ENCODE measurements at regions not wholly inside any gene's neighbourhood (a gene's known extent, or its start where the extent isn't known, plus 50 kb on each side); places are given as distances from the start of the nearest gene placed in this dataset.
"Not testable (repeated sequence)": the region's sequence is repeated elsewhere in the genome, so short reads cannot be mapped to it uniquely, and the experiment has no call there.

DNA sequence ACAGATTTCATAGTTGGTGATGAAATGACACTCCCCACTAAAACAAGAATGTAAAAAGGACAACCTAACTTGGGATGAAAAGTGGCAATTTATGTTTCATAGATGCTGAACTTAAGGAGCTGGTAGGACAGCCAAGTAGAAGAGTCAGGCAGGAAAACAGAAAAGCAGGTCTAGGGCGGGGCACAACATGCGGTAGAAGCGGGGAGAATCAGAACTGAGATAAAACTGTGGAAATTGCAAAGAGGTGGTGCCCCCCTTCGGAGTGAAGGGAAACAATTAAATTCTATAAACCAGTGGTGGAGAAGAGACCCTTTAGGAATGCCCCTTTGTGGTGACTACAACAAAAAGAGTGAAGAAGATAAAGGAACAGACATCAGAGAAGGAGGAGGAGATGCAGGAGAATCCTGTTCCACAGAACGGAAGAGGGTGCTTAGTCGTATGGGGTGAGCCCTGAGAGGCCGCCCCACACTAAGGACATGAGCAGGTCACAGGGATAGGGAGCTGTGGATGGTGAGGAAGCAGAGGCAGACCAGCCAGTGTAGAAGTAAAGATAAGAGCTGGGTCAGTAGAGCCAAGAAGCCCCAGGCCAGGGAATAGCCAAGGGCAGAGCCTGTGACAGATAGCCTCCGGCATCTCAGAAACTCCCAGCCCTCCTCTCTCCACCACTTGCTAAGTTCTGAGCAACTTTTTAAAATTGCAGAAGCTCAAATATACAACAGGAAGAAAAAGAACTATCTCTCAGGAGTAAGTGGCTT, 100.3 kb upstream of the DOCK9 start:
- DNase-seq, result no peak

GRCh38 chr13:99080131-99080530, 102.3 kb upstream of the DOCK9 start:
- DNase-seq, result no peak

DNA sequence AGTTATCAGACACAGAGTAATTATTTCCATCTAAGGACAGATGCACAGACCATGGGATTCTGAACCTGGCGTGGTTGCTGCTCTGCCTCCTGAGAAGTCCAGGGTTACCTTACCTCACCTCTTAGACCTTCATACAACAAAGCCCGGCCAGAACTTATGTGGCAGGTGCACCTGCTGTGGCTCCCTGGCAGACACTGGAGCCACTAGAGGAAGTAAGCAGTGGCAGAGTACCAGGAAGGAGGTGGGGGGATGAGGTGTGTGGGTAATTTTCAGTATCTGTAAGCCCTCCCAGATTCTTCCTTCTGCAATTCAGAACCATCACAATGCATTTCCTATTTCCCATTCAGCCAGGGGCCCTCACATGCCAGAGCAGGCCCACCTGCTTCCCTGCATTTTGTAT, 106.1 kb upstream of the DOCK9 start:
- no peak for DNase-seq

DNA sequence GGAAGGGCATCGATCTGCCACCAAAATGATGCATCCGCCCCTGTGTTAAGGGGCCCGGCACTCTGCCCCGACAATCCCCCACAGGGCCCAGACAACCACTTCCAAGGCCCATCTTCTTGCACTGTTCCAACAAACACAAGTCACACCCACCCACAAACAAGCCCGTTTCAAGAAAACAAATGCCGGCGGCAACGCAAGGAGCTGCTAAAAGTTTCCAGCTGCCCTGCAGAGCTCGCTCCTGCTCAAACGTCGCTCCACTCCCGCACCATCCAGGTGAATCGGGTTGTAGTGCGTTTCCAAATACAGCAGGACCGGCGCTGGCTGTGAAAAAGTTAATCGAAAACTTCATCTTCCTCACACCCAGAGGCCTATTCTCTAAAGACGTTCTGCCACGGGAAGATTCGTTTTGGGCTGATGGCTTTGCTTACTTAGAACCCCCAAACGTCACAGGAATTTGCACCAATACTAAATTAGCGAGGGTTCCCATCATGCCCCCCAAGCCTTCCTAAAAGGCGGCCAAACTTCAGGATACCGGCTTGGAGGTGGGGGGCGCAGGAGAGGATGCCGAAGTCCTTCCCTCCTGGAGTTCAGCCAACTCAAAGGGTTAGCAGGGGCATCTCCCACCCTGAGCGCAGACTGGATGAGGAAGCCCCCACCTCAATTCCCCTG, 107.4 kb upstream of the DOCK9 start:
- DNase-seq, result peak; percentile 44

DNA sequence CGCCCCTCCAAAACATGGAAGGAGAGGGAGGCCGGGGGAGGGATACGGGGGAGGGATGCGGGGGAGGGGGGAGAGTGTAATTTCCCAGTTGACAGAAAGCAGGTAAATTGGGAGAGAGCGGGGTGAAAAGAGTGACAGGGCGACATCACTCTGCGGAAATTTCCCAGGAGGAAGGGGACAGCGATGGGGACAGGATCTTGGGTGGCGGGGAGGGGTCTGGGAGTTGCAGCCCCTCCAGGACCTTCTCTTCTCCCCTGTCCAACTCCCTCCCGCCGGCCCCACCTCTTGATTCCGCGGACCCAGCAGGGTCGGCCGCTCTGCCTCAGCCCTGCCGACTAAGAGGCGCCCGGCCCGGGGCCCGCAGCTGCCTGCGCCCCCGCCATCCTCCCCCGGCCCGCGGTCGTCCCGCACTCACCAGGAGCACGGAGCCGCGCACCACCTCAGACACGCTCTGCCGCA, 108.0 kb upstream of the DOCK9 start:
- peak; percentile 68 for DNase-seq

- peak; percentile 66 for DNase-seq
Observed at GRCh38 chr13:99086267-99087097, 108.6 kb upstream of the DOCK9 start.

DNA sequence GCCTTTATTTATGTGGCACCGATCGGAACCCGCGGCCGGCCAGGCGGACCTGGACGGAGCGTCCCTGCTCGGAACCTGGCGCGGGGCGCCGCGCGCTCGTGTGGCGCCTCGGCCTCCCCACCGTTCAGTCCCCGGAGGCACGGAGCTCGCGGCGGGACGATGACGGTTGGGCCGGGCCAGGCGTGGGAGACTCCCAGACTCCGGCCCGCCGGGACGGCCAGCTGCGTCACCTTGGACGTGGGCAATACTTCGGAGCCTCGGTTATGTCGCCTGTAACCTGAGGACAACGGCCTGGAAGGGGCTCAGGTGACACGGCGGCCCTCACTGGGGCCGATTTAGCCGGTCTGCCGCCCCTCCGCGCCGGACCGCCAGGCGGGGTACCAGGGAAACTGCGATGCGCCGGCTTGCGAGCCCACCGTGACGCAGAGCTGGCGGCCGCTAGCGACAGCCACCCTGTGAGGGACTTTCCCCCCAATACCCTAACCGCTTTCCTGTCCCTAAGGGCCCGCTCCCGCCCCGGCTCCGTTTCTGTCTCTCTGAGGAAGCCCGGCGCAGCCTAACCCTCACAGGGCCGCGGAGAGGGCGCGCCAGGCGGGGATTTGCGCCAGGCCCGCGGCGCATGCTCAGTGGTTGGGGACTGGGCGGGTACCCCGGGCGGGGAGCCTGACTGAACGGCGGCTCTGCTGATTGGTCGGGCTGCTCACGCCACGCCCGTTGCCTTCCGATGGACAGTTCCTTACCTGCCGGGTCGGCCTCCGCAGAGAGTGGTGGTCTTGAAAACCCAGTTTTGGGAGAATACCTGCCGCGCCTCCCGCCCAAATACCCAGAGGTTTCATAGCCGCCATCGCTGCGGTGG, 109.5 kb upstream of the DOCK9 start:
- DNase-seq, result peak; percentile 95

GRCh38 chr13:99087954-99088491, 110.2 kb upstream of the DOCK9 start:
- peak; percentile 51 for DNase-seq

GRCh38 chr13:99093997-99094396, 106.7 kb upstream of the UBAC2 start:
- DNase-seq, result no peak

DNA sequence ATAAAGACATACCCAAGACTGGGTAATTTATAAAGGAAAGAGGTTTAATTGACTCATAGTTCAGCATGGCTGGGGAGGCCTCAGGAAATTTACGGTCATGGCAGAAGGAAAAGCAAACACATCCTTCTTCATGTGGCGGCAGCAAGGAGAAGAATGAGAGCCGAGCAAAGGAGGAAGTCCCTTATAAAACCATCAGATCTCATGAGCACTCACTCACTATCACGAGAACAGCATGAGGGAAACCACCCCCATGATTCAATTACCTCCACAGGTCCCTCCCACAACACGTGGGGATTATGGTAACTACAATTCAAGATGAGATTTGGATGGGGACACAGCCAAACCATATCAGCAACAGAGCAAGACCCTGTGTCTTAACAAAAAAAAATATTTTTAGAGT, 98.8 kb upstream of the UBAC2 start:
- DNase-seq, result not testable (repeated sequence)

GRCh38 chr13:99103536-99103935, 97.1 kb upstream of the UBAC2 start:
- no peak for DNase-seq

- DNase-seq, result no peak
Observed at GRCh38 chr13:99104396-99104795, 96.3 kb upstream of the UBAC2 start.

DNA sequence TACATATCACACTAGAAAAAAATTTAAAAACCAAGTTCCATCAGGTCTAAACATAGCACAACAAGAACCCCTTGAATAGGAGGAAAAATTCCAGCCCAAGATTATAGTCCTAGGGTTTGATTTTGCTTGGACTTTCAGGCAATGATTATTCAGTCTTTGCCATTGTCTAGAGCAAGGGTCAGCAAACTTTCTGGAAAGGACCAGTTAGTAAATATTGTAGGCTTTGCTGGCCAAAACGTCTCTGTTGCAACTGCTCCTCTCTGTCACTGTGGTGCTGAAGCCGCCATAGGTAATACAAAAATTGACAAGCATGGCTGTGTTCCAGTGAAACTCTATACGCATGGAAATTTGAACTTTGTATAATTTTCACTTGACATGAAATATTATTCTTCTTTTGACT, 95.5 kb upstream of the UBAC2 start:
- no peak for DNase-seq

DNA sequence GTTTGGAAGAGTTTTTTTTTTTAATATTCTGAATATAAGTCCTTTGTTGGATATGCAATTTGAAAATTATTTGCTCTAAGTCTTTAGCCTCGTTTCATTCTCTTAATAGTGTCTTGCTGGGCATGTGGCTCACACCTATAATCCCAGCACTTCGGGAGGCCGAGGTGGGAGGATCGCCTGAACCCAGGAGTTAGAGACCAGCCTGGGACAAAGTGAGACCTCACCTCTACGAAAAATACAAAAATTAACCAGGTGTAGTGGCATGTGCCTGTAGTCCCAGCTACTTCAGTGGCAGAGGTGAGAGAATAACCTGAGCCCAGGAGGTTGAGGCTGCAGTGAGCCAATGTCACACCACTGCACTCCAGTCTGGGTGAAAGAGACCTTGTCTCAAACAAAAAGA, 87.3 kb upstream of the UBAC2 start:
- DNase-seq, result no peak

DNA sequence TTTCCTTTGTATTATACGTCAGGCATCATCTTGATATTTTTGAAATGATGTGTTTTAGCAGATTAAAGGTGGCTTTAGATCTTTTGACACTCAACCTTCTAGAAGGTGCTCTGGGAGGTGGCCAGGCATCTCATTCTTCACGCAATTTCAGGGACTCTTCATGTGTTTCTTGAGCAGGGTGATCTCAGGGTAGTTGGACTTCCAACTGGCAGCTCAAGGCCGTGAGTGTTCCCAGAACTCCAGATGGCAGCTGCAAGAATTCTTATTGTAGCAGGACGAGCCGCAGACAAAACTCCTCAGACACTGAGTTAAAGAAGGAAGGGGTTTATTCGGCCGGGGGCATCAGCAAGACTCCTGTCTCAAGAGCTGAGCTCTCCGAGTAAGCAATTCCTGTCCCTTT, 82.5 kb upstream of the UBAC2 start:
- DNase-seq, result no peak

DNA sequence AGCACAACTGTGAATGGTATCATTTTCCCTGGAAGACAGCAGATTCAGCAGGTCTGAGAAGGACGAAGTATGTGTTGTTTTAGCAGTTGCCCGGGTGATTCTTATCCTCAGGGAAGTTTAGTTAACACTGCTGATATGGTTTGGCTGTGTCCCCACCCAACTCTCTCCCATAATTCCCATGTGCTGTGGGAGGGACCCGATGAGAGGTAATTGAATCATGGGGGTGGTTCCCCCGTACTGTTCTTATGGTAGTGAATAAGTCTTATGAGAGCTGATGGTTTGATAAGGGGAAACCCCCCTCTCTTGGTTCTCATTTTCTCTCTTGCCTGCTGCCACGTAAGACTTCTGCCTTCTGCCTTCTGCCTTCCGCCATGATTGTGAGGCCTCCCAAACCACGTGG, 81.0 kb upstream of the UBAC2 start:
- DNase-seq, result peak; percentile 53

DNA sequence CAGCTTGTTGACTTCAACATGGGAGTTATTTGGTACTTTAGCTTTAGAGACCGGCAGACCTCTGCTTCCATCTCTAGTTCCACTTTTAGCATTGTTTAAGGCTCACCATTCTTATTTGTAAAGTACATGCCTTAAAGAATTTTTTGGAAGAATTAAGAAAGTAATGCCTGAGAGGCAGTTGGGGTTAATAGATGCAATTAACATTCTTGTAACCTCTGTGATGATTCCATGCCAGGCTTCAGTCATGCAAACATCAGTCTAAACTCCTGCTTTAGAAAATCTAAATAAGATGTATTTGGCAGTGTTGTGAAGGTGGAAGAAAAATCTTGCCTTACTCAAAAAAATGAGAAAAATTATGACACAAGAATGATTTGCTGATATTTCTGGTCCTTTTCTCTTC, 79.9 kb upstream of the UBAC2 start:
- DNase-seq, result no peak

DNA sequence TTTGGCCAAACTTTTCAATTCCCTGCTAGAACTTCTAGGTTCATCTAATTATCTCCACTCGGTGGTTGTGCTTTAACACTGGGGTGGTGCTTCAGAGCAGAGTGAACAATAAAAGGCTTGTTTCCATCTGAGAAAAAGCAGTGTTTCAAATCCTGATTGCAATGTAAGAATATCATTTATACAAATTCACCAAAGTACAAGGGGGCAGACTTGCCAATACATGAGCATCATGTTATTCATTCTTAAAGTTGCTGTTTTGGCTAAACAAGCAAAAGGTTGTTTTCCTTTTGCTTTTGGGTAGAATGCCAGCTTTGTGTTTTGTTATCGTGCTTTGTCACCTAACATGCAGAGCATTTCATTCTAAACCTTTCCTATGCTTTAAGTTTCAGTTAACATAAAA, 78.5 kb upstream of the UBAC2 start:
- no peak for DNase-seq

- no peak for DNase-seq
Observed at GRCh38 chr13:99123101-99124045, 77.3 kb upstream of the UBAC2 start.

GRCh38 chr13:99124046-99124400, 76.6 kb upstream of the UBAC2 start:
- DNase-seq, result no peak

- DNase-seq, result peak; percentile 34
Observed at GRCh38 chr13:99124794-99125316, 75.8 kb upstream of the UBAC2 start.
